ENCODE measurements at regions not wholly inside any gene's neighbourhood (a gene's known extent, or its start where the extent isn't known, plus 50 kb on each side); places are given as distances from the start of the nearest gene placed in this dataset.

- H3K27ac Mint-ChIP-seq = no peak overlapping the region
- no peak for DNase-seq (ENCODE audit: extremely low spot score, unreplicated experiment)
- H3K27me3 Mint-ChIP-seq = no peaks in the 10 kb centered on the region
- no peaks in the 10 kb centered on the region for H3K9me3 Mint-ChIP-seq
- H3K4me1 Mint-ChIP-seq (ENCODE audit: unreplicated experiment) = no peaks in the 10 kb centered on the region
- no peak for TF ChIP-seq CTCF (conservative IDR thresholded peaks at IDR 0.05)
- H3K36me3 Mint-ChIP-seq = no peaks in the 10 kb centered on the region
- no peak overlapping the region for H3K4me3 Mint-ChIP-seq
Observed at GRCh38 chr4:62930884-62931283, 1478.4 kb downstream of the TECRL start.

GRCh38 chr4:62928483-62928882 lies 1480.8 kb downstream of the TECRL start:
- H3K27me3 Mint-ChIP-seq = no peaks in the 10 kb centered on the region
- H3K4me1 Mint-ChIP-seq (ENCODE audit: unreplicated experiment) = no peaks in the 10 kb centered on the region
- no peak for TF ChIP-seq CTCF (conservative IDR thresholded peaks at IDR 0.05)
- no peaks in the 10 kb centered on the region for H3K36me3 Mint-ChIP-seq
- no peaks in the 10 kb centered on the region for H3K9me3 Mint-ChIP-seq
- no peak overlapping the region for H3K4me3 Mint-ChIP-seq
- H3K27ac Mint-ChIP-seq = no peak overlapping the region
- DNase-seq (ENCODE audit: extremely low spot score, unreplicated experiment) = no peak

- H3K9me3 Mint-ChIP-seq = no peaks in the 10 kb centered on the region
Observed at GRCh38 chr4:62927574-62927973, 1481.7 kb downstream of the TECRL start.

GRCh38 chr4:62923783-62924182 lies 1485.5 kb downstream of the TECRL start:
- Mint-ChIP-seq H3K36me3 (no peaks in the 10 kb centered on the region), H3K4me3 (no peak overlapping the region), H3K9me3 (no peaks in the 10 kb centered on the region), H3K27ac (no peak overlapping the region), H3K27me3 (no peaks in the 10 kb centered on the region), H3K4me1 (ENCODE audit: unreplicated experiment) (no peaks in the 10 kb centered on the region)
- no peak for DNase-seq (ENCODE audit: extremely low spot score, unreplicated experiment)
- TF ChIP-seq CTCF (conservative IDR thresholded peaks at IDR 0.05) = no peak

More at GRCh38 chr4:62927574-62927973, 1481.7 kb downstream of the TECRL start:
- Mint-ChIP-seq H3K36me3 (no peaks in the 10 kb centered on the region), H3K27ac (no peak overlapping the region), H3K4me3 (no peak overlapping the region), H3K27me3 (no peaks in the 10 kb centered on the region), H3K4me1 (ENCODE audit: unreplicated experiment) (no peaks in the 10 kb centered on the region)
- no peak for TF ChIP-seq CTCF (conservative IDR thresholded peaks at IDR 0.05)
- DNase-seq (ENCODE audit: extremely low spot score, unreplicated experiment) = no peak

GRCh38 chr4:62917649-62918048 lies 1491.6 kb downstream of the TECRL start:
- Mint-ChIP-seq H3K9me3 (no peaks in the 10 kb centered on the region), H3K4me3 (no peak overlapping the region), H3K27ac (no peak overlapping the region), H3K36me3 (no peaks in the 10 kb centered on the region), H3K27me3 (no peaks in the 10 kb centered on the region), H3K4me1 (ENCODE audit: unreplicated experiment) (no peaks in the 10 kb centered on the region)
- no peak for TF ChIP-seq CTCF (conservative IDR thresholded peaks at IDR 0.05)
- no peak for DNase-seq (ENCODE audit: extremely low spot score, unreplicated experiment)

- Mint-ChIP-seq H3K36me3 (no peaks in the 10 kb centered on the region), H3K27me3 (no peaks in the 10 kb centered on the region), H3K9me3 (no peaks in the 10 kb centered on the region), H3K27ac (no peak overlapping the region), H3K4me3 (no peak overlapping the region), H3K4me1 (ENCODE audit: unreplicated experiment) (no peaks in the 10 kb centered on the region)
- DNase-seq (ENCODE audit: extremely low spot score, unreplicated experiment) = no peak
- TF ChIP-seq CTCF (conservative IDR thresholded peaks at IDR 0.05) = no peak
Observed at GRCh38 chr4:62914758-62915157, 1494.5 kb downstream of the TECRL start.
